Activated T-helper 1 cell treated with anti-CD3 and anti-CD28 coated beads, Interleukin-12 subunit alpha, Interleukin-12 subunit beta, Interleukin-2, Interleukin-4 antibody, amounts not matched to agents 30 ng/mL and 10 ng/mL and 1 ng/mL, durations not matched to agents 14 hours and 24 hours and 36 hours (primary cell): ENCODE measurements at regions not wholly inside any gene's neighbourhood (a gene's known extent, or its start where the extent isn't known, plus 50 kb on each side); places are given as distances from the start of the nearest gene placed in this dataset.
"Not testable (repeated sequence)": the region's sequence is repeated elsewhere in the genome, so short reads cannot be mapped to it uniquely, and the experiment has no call there.

ENCODE experiments used
- DNase-seq: peaks from one replicate; pipeline ENCODE4 v3.0.0; 2021; ENCODE audit warnings: low spot score
- H3K27ac Mint-ChIP-seq: one replicate; pipeline ENCODE4 v1.8.0; 2021; ENCODE audit warnings: mild to moderate bottlenecking, mixed read lengths
- H3K27me3 Mint-ChIP-seq: one replicate; pipeline ENCODE4 v1.8.0; 2022; ENCODE audit warnings: mild to moderate bottlenecking, moderate library complexity, mixed read lengths; ENCODE audit not compliant: insufficient read depth
- H3K36me3 Mint-ChIP-seq: one replicate; pipeline ENCODE4 v1.8.0; 2021; ENCODE audit warnings: low read depth, mixed read lengths
- H3K4me1 Mint-ChIP-seq: one replicate; pipeline ENCODE4 v1.8.0; 2021; ENCODE audit warnings: low read depth, mixed read lengths
- H3K4me3 Mint-ChIP-seq: one replicate; pipeline ENCODE4 v1.8.0; 2021; ENCODE audit warnings: mild to moderate bottlenecking, moderate library complexity, mixed read lengths
- H3K9me3 Mint-ChIP-seq: one replicate; pipeline ENCODE4 v1.8.0; 2021; ENCODE audit warnings: mixed read lengths
- intact Hi-C: fragments of 100-400 bp; cut with micrococcal nuclease; formaldehyde crosslinking; loops from one replicate; pipeline ENCODE4 v1.15.1; 2024

DNA sequence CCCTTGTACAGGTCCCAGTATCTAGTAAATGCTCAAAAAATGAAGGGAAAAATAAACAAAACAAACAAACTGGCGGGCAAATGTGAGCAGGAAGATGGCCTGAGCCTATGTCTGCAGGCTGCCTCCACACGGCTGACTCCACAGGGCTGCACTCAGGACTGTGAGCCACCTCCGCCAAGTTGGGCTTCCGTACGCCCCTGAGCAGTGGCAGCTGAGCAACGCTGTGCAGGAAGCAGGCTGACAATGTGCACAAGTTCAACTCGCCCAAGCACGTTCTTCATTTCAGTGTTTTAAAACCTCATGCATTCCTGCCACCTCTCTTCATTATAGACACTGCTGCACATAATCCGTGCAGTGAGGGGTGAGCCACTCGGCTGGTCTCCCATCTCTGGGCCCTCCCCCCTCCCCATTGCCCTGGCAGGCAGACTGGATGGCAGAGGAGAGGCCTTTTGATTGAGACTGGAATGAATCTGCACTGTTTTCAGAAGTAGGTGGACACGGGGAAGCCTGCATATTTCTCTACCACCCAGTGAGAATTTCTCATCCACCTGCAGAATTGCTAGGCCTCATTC is 915.3 kb downstream of the UQCRFS1 start:
- no peak overlapping the region for H3K27ac Mint-ChIP-seq
- H3K36me3 Mint-ChIP-seq, result no peaks in the 10 kb centered on the region
- H3K9me3 Mint-ChIP-seq, result peaks cover 4% of the 10 kb centered on the region
- DNase-seq, result no peak
- no peaks in the 10 kb centered on the region for H3K4me1 Mint-ChIP-seq
- no peaks in the 10 kb centered on the region for H3K27me3 Mint-ChIP-seq
- H3K4me3 Mint-ChIP-seq, result no peak overlapping the region
- intact Hi-C loops, result no loop called here

DNA sequence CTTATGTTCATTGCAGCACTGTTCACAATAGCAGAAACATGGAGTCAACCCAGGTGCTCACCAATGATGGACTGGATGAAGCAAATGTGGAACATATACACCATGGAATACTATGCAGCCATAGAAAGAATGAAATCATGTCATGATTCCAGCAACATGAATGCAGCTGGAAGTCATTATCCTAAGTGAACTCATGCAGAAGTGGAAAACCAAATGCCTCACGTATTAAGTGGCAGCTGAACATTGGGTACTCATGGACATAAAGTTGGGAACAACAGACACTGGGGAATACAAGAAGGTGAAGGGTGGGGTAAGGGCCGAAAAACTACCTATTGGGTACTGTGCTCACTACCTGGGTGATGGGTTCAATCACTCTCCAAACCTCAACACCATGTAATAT is 915.9 kb downstream of the UQCRFS1 start:
- DNase-seq, result no peak
- no peak overlapping the region for H3K27ac Mint-ChIP-seq
- no peaks in the 10 kb centered on the region for H3K36me3 Mint-ChIP-seq
- no peak overlapping the region for H3K4me3 Mint-ChIP-seq
- H3K4me1 Mint-ChIP-seq, result no peaks in the 10 kb centered on the region
- intact Hi-C loops, result no loop called here
- H3K27me3 Mint-ChIP-seq, result no peaks in the 10 kb centered on the region
- peaks cover 4% of the 10 kb centered on the region for H3K9me3 Mint-ChIP-seq

DNA sequence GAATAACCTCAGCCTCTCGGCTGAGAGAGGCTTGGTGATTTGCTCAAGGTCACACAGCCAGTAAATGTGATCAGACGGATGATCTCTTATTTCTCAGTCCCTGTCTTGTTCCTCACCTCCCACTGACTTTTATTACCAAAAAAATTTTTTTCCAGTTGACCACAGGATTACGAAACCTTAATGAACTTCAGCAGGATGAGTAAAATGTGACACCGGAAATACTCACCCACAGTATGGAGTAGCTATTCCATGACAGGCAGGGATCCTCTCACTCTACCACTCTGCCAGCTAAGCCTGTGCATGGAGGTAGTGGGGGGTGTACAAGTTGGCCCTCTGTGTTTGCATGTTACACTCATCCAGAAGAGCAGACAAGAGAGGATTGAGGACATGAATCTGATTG is 916.4 kb downstream of the UQCRFS1 start:
- Mint-ChIP-seq H3K4me3 (no peak overlapping the region), H3K36me3 (no peaks in the 10 kb centered on the region), H3K9me3 (peaks cover 4% of the 10 kb centered on the region), H3K27me3 (no peaks in the 10 kb centered on the region), H3K4me1 (no peaks in the 10 kb centered on the region), H3K27ac (no peak overlapping the region)
- intact Hi-C loops, result no loop called here
- no peak for DNase-seq

DNA sequence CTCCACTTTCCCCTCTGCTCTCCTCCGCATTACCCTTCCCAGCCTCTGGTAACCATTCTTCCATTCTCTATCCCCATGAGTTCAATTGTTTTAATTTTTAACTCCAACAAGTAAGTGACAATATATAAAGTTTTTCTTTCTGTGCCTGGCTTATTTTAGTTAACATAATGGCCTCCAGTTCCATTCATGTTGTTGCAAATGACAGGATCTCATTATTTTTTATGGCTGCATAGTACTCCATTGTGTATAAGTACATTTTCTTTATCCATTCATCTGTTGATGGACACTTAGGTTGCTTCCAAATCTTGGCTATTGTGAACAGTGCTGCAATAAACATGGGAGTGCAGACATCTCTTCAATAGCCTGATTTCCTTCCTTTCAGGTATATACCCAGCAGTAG is 918.0 kb downstream of the UQCRFS1 start:
- H3K27me3 Mint-ChIP-seq, intact Hi-C loops, H3K4me1 Mint-ChIP-seq, DNase-seq, H3K36me3 Mint-ChIP-seq, H3K4me3 Mint-ChIP-seq, H3K9me3 Mint-ChIP-seq, H3K27ac Mint-ChIP-seq: not testable (repeated sequence)

DNA sequence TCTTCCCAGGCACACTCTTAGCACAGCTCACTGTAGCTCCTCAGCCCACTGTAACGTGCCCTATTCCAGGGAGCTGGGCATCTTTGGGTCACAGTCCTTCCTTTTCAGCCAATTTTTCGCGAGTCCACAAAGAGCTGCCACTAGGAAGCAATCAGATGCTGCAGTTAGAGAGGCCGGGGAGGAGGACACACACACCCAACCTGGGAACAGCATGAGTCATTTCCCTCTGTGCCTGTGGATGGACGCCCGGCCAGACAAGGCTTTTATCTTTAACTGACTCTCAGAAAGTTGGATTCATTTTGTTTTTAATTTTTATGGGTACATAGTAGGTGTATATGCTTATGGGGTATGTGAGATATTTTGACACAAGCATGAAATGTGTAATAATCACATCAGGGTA is 918.6 kb downstream of the UQCRFS1 start:
- peaks cover 2% of the 10 kb centered on the region for H3K27me3 Mint-ChIP-seq
- no peak for DNase-seq
- peaks cover 4% of the 10 kb centered on the region for H3K9me3 Mint-ChIP-seq
- H3K27ac Mint-ChIP-seq, result no peak overlapping the region
- H3K4me1 Mint-ChIP-seq, result no peaks in the 10 kb centered on the region
- H3K36me3 Mint-ChIP-seq, result no peaks in the 10 kb centered on the region
- intact Hi-C loops, result no loop called here
- no peak overlapping the region for H3K4me3 Mint-ChIP-seq

DNA sequence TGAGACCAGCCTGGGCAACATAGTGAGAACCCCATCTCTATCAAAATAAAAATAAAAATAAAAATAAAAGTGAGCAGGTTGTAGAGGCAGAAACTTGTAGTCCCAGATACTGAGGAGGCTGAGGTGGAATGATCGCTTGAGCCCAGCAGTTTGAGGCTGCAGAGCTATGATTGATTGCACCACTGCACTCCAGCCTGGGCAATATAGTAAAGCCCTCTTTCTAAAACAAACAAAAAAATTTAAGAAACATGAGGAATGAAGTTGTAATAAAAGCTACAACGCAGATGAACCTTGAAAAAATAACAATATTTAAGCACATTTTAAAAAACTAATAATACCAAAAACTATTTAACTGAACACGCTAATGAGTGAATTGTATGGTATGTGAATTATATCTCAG is 919.3 kb downstream of the UQCRFS1 start:
- no peaks in the 10 kb centered on the region for H3K4me1 Mint-ChIP-seq
- peaks cover 2% of the 10 kb centered on the region for H3K27me3 Mint-ChIP-seq
- peaks cover 4% of the 10 kb centered on the region for H3K9me3 Mint-ChIP-seq
- DNase-seq, result no peak
- H3K36me3 Mint-ChIP-seq, result no peaks in the 10 kb centered on the region
- H3K27ac Mint-ChIP-seq, result no peak overlapping the region
- H3K4me3 Mint-ChIP-seq, result no peak overlapping the region
- intact Hi-C loops, result no loop called here

DNA sequence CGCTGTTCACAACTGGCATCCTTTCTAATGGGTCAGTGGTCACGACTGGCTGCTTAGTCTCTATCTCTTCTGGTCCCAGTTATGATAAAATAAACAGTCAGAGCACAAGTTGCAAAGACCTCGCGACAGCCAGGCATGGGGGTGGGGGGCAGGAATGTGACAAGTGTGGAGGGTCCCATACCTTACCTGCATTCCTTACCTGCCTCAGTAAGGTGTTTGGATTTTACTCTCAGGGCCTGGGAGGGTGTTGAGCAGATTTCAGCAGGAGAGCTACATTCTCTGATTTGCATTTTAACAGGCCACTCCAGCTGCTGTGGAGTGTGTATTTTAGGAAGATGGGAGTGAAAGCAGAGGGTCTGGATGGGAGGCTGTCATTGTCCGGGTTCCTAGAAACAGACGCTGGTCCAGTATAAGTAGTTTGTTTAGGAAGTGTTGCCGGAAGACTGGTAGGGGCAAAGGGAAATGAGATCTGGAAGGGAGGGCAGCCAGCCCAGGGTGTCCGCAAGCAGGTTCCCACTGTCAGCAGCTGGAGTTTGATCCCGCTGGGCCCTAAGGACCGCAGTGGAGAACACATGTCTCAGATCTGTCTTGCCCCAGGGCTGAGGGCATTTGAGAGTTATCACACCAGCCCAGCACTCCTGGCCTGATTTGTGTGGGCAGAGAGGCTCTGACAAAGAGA is 920.0 kb downstream of the UQCRFS1 start:
- H3K27me3 Mint-ChIP-seq, result peaks cover 2% of the 10 kb centered on the region
- no peak overlapping the region for H3K4me3 Mint-ChIP-seq
- H3K27ac Mint-ChIP-seq, result no peak overlapping the region
- DNase-seq, result no peak
- peaks cover 4% of the 10 kb centered on the region for H3K9me3 Mint-ChIP-seq
- intact Hi-C loops, result no loop called here
- H3K36me3 Mint-ChIP-seq, result no peaks in the 10 kb centered on the region
- H3K4me1 Mint-ChIP-seq, result no peaks in the 10 kb centered on the region

DNA sequence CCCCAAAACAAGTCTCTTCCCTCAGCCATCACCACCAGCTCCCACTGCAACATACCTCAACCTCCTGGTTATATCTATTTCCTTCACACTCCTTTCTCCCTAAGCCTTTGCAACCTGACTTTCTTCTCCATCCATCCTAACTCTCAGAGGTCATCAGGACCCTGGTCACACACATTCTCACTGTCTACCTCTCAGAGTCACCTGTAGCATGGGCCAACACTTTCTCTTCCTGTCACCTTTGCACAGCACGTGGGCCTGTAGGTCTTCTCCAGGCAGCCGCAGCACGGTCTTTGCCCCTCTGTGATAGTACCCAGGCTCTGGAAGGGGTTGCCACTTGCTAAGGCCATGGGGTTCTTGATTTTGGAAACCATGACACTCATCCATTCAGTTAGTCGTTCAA is 921.1 kb downstream of the UQCRFS1 start:
- intact Hi-C loops, result no loop called here
- no peak for DNase-seq
- peaks cover 2% of the 10 kb centered on the region for H3K27me3 Mint-ChIP-seq
- H3K4me1 Mint-ChIP-seq, result no peaks in the 10 kb centered on the region
- H3K27ac Mint-ChIP-seq, result no peak overlapping the region
- peaks cover 4% of the 10 kb centered on the region for H3K9me3 Mint-ChIP-seq
- no peak overlapping the region for H3K4me3 Mint-ChIP-seq
- no peaks in the 10 kb centered on the region for H3K36me3 Mint-ChIP-seq

DNA sequence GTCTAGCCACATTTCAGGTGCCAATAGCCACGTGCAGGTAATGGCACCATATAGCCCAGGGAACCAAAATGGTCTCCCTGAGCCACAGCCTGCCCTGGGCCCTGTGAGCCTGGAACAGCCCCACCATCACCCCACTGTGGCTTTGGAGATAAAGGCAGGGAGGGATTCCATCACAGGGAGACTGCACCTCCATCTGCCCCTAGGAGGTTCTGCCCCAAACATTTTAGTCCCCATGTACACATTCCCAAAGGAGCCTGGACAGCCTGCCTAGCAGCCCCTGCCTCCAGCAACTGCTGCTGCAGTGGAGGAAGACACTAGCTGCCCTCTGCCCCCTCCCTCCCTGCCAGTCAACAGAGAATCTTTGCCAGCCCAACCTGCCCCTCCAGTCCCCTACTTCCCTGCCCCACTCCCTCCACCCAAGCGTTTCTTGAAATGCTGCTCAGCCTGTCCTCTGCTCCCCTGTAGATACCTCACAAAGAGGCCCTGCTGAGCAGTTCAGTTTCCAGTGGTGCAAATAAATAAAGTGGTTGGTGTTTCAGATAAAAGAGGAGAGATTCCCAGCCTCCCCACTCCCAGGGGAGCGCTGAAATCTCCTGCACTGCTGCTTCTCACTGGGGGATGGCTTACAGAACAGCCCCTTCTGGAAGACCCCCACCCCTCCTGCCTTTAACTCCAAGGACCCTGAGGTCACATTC is 921.8 kb downstream of the UQCRFS1 start:
- Mint-ChIP-seq H3K36me3 (no peaks in the 10 kb centered on the region), H3K27ac (no peak overlapping the region), H3K9me3 (peaks cover 4% of the 10 kb centered on the region), H3K4me1 (no peaks in the 10 kb centered on the region), H3K4me3 (no peak overlapping the region), H3K27me3 (peaks cover 2% of the 10 kb centered on the region)
- DNase-seq, result no peak
- intact Hi-C loops, result no loop called here

DNA sequence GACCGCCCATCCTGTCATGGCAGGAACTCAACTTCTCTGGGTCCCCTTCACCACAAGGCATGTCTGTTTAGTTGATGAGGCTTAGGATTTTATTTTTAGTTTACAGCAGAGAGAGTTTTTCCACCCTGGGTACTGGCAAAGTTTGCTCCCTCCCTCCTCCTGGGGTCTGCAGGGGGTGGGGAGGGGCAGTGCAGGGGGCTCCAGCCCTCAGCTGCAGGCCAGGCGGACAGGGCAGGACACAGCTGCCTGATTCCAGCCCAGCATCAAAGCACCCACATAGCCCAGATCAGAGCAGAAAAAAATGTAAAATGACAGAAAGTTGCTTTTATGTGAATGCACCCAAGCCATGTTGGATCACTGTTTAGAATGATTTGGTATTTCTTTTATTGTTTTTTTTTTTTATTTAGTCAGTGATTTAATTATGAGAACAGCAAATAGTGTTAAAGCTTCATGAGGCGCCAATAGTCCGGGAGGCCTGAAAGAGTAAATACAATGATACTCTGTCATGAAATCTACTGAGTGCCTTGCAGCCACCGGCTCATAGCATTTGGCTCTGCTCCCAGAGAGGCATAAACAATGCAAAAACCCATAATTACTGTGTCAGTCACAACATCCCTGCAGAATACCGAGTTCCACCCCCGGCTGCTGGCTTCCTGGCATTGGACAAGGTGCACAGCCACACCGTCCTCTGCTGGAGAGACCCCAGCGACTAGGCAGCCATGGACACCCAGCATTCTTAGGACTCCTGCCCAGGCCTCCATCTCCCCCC is 923.5 kb downstream of the UQCRFS1 start:
- Mint-ChIP-seq H3K4me1 (no peaks in the 10 kb centered on the region), H3K9me3 (no peaks in the 10 kb centered on the region), H3K36me3 (no peaks in the 10 kb centered on the region), H3K4me3 (no peak overlapping the region), H3K27ac (no peak overlapping the region), H3K27me3 (peaks cover 2% of the 10 kb centered on the region)
- intact Hi-C loops, result no loop called here
- DNase-seq, result no peak

DNA sequence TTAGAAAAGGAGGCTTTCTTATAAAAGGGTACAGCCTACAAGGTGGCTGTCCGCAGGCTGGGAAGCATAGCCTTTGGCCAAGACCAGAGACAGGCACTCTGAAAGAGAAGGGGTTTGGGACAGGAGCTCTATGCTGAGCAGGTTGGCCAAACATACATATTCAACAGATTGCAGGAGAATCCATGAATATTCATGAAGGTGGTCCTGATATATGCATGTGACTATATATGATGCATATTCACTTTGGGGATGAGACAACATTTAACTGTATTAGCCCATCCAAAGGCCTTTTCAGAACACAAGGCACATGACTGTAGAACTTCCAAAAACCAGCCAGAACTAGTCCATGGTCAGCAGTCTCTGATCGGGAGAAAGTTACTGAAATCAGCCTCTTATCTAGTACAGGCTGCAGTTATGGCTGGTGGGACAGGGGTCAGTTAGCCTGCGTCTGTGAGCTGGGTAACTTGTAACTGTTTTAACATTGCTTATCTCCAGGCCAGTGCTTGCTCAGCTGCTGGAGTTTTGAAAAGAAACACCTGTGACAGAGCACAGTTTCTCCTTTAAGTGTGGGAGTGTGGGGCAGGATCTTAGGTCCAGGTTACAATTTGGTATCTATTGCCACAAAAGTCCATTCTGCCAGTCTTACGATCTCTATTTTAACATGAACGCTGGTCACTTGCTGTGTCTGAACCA is 924.2 kb downstream of the UQCRFS1 start:
- intact Hi-C loops, result no loop called here
- Mint-ChIP-seq H3K4me1 (no peaks in the 10 kb centered on the region), H3K9me3 (no peaks in the 10 kb centered on the region), H3K36me3 (no peaks in the 10 kb centered on the region), H3K27me3 (peaks cover 2% of the 10 kb centered on the region), H3K27ac (no peak overlapping the region), H3K4me3 (no peak overlapping the region)
- no peak for DNase-seq

DNA sequence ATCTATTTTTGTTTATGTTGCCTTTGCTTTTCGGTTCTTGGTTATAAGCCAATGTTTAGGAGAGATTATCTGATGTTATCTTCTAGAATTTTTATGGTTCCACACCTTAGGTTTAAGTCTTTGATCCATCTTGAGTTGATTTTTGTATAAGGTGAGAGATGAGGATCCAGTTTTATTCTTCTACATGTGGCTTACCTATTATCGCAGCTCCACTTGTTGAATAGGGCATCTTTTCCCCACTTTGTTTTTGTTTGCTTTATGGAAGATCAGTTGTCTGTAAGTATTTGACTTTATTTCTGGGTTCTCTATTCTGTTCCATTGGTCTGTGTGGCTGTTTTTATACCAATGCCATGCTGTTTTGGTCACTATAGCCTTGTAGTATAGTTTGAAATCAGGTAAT is 927.0 kb downstream of the UQCRFS1 start:
- DNase-seq, result no peak
- Mint-ChIP-seq H3K9me3 (no peaks in the 10 kb centered on the region), H3K27ac (no peak overlapping the region), H3K36me3 (no peaks in the 10 kb centered on the region), H3K4me3 (no peak overlapping the region), H3K27me3 (peaks cover 6% of the 10 kb centered on the region), H3K4me1 (no peaks in the 10 kb centered on the region)
- intact Hi-C loops, result no loop called here

DNA sequence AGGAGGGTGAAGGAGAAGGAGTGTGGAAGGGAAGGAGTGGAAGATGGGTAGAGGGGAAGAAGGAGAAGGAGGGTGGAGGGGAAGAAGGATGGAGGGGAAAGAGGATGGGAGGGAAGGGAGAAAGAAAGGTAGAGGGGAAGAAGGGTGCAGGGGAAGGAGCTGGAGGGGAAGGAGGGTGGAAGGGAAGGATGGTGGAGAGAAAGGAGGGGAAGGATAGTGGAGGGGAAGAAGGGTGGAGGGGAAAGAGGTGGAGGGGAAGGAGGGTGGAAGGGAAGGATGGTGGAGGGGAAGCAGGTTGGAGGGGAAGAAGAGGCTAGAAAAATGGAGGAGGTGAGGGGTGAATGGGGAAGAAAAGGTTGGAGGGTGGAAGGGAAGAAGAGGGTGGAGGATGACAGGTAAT is 927.9 kb downstream of the UQCRFS1 start:
- no peaks in the 10 kb centered on the region for H3K4me1 Mint-ChIP-seq
- no peak overlapping the region for H3K27ac Mint-ChIP-seq
- intact Hi-C loops, result no loop called here

More for the DNA sequence above, 927.9 kb downstream of the UQCRFS1 start:
- Mint-ChIP-seq H3K9me3 (no peaks in the 10 kb centered on the region), H3K36me3 (no peaks in the 10 kb centered on the region), H3K4me3 (no peak overlapping the region), H3K27me3 (peaks cover 4% of the 10 kb centered on the region)
- no peak for DNase-seq
